H1 (cell line): ENCODE measurements at regions not wholly inside any gene's neighbourhood (a gene's known extent, or its start where the extent isn't known, plus 50 kb on each side); places are given as distances from the start of the nearest gene placed in this dataset.

Experiments
- CTCF ChIA-PET: fragments of 300-600 bp; sonication (Branson Sonifier 250); formaldehyde crosslinking; loops from one replicate; lab custom pipeline; 2021; ENCODE audit not compliant: partially characterized antibody; lab: Charles Lee
- POLR2A ChIA-PET: fragments of 300-600 bp; sonication (Branson Sonifier 250); formaldehyde crosslinking; loops from one replicate; lab custom pipeline; 2021; ENCODE audit warnings: inconsistent platforms; ENCODE audit not compliant: partially characterized antibody; lab: Charles Lee
- DNase-seq, 2 experiments: peaks; one replicate each; pipeline versions ENCODE4 v3.0.0 to v3.0.0-alpha.2; 2010 to 2022; ENCODE audit warnings: low spot score in 2 of 2, low read depth in 1 of 2, mixed read lengths in 1 of 2
- FAIRE-seq: peaks from 2 replicates; lab custom pipeline; 2011; peaks lifted over from hg19 to GRCh38; lab: Jason Lieb, UNC
- H2AFZ ChIP-seq: 2 replicates; pipeline ENCODE4 v1.8.1; 2012; ENCODE audit warnings: low read length, inconsistent platforms
- H2AK5ac ChIP-seq: 2 replicates; pipeline ENCODE4 v1.6.1; 2013; ENCODE audit warnings: low read depth, low read length
- H2BK120ac ChIP-seq: replicated peaks from 2 replicates; pipeline ENCODE3; 2013; ENCODE audit warnings: low read depth, low read length, inconsistent platforms
- H2BK12ac ChIP-seq: 2 replicates; pipeline ENCODE4 v1.6.1; 2013; ENCODE audit warnings: low read depth, low read length
- H2BK15ac ChIP-seq: 2 replicates; pipeline ENCODE4 v1.6.1; 2013; ENCODE audit warnings: low read length
- H2BK20ac ChIP-seq: 2 replicates; pipeline ENCODE4 v1.6.1; 2013; ENCODE audit warnings: low read length
- H2BK5ac ChIP-seq: 2 replicates; pipeline ENCODE4 v1.6.1; 2013; ENCODE audit warnings: low read depth, low read length
- H3K14ac ChIP-seq: 2 replicates; pipeline ENCODE4 v1.6.1; 2013; ENCODE audit warnings: inconsistent platforms; ENCODE audit not compliant: insufficient read length
- H3K18ac ChIP-seq: 2 replicates; pipeline ENCODE4 v1.6.1; 2013; ENCODE audit warnings: low read length; ENCODE audit errors: extremely low read depth
- H3K23ac ChIP-seq: 2 replicates; pipeline ENCODE4 v1.6.1; 2013; ENCODE audit warnings: inconsistent platforms; ENCODE audit not compliant: insufficient read length
- H3K23me2 ChIP-seq: 2 replicates; pipeline ENCODE4 v1.6.1; 2013; ENCODE audit warnings: low read depth, low read length
- H3K27ac ChIP-seq: 2 replicates; pipeline ENCODE4 v1.6.1; 2011; ENCODE audit warnings: low read depth, low read length, inconsistent platforms
- H3K27me3 ChIP-seq, 4 experiments: replicated peaks in 1 of 4; 1 replicate in 1 of 4; 2 replicates in 3 of 4; pipeline versions ENCODE4 v1.6.1 to v1.8.1; 2011 to 2013; ENCODE audit warnings: low read length in 3 of 4, mild to moderate bottlenecking in 3 of 4, inconsistent platforms in 2 of 4, mixed read lengths in 2 of 4, moderate library complexity in 1 of 4; ENCODE audit not compliant: control insufficient read depth in 3 of 4, insufficient read depth in 3 of 4; ENCODE audit errors: extremely low read depth in 1 of 4
- H3K36me3 ChIP-seq, 4 experiments: 2 replicates each; pipeline versions ENCODE4 v1.6.1 to v1.8.1; 2011 to 2013; ENCODE audit warnings: mild to moderate bottlenecking in 4 of 4, low read length in 3 of 4, moderate library complexity in 2 of 4, control low read depth in 1 of 4, inconsistent platforms in 1 of 4; ENCODE audit not compliant: insufficient read depth in 4 of 4, control insufficient read depth in 2 of 4
- H3K4ac ChIP-seq: replicated peaks from 2 replicates; pipeline ENCODE3; 2013; ENCODE audit warnings: low read length, low read depth, mixed read lengths, inconsistent platforms; ENCODE audit not compliant: insufficient read length
- H3K4me1 ChIP-seq, 4 experiments: replicated peaks in 1 of 4; 1 replicate in 1 of 4; 2 replicates in 3 of 4; pipeline versions ENCODE4 v1.6.1 to v1.8.1; 2011 to 2013; ENCODE audit warnings: low read length in 3 of 4, inconsistent platforms in 2 of 4, mixed read lengths in 1 of 4; ENCODE audit not compliant: insufficient read depth in 4 of 4, control insufficient read depth in 3 of 4
- H3K4me2 ChIP-seq, 2 experiments: 2 replicates each; pipeline versions ENCODE4 v1.6.1 to v1.8.1; 2011 to 2013; ENCODE audit warnings: low read depth in 2 of 2, low read length in 2 of 2, control low read depth in 1 of 2, inconsistent platforms in 1 of 2, mild to moderate bottlenecking in 1 of 2; ENCODE audit not compliant: insufficient read depth in 1 of 2
- H3K4me3 ChIP-seq, 4 experiments: fragments of 200-600, 300-600 bp in 1 of 4; sonication (generic), shearing (Covaris generic), sonication (Bioruptor Twin) in 1 of 4; 2 replicates each; pipeline versions ENCODE4 v1.5.1 to v1.8.1; 2011 to 2016; ENCODE audit warnings: low read length in 4 of 4, low read depth in 3 of 4, control low read depth in 2 of 4, inconsistent platforms in 2 of 4, mild to moderate bottlenecking in 2 of 4, mixed read lengths in 1 of 4, moderate library complexity in 1 of 4; ENCODE audit not compliant: insufficient read depth in 2 of 4; ENCODE audit errors: extremely low read depth in 1 of 4
- H3K56ac ChIP-seq: replicated peaks from 2 replicates; pipeline ENCODE3; 2013; ENCODE audit warnings: low read depth, mild to moderate bottlenecking, mixed read lengths, low read length, inconsistent platforms; ENCODE audit not compliant: insufficient read length
- H3K79me1 ChIP-seq: 2 replicates; pipeline ENCODE4 v1.6.1; 2013; ENCODE audit warnings: low read depth, low read length, control low read depth
- H3K79me2 ChIP-seq, 2 experiments: 2 replicates each; pipeline versions ENCODE4 v1.6.1 to v1.8.1; 2012 to 2013; ENCODE audit warnings: low read length in 2 of 2, mild to moderate bottlenecking in 2 of 2, inconsistent platforms in 1 of 2; ENCODE audit not compliant: insufficient read depth in 2 of 2, control insufficient read depth in 1 of 2
- H3K9ac ChIP-seq, 4 experiments: replicated peaks in 1 of 4; 1 replicate in 1 of 4; 2 replicates in 3 of 4; pipeline versions ENCODE4 v1.6.1 to v1.8.1; 2011 to 2013; ENCODE audit warnings: low read depth in 3 of 4, low read length in 3 of 4, control low read depth in 2 of 4, mild to moderate bottlenecking in 2 of 4, moderate library complexity in 2 of 4, inconsistent platforms in 1 of 4; ENCODE audit errors: extremely low read depth in 1 of 4
- H3K9me3 ChIP-seq, 2 experiments: 2 replicates each; pipeline versions ENCODE4 v1.6.1 to v1.8.1; 2012 to 2013; ENCODE audit warnings: mild to moderate bottlenecking in 2 of 2, moderate library complexity in 2 of 2, control low read depth in 1 of 2, inconsistent platforms in 1 of 2, low read depth in 1 of 2, low read length in 1 of 2, mixed read lengths in 1 of 2; ENCODE audit not compliant: insufficient read depth in 2 of 2
- H4K20me1 ChIP-seq, 2 experiments: replicated peaks in 1 of 2; 2 replicates each; pipeline versions ENCODE3 to v1.8.1; 2011 to 2013; ENCODE audit warnings: inconsistent platforms in 2 of 2, low read length in 2 of 2, mild to moderate bottlenecking in 1 of 2; ENCODE audit not compliant: insufficient read depth in 2 of 2, control insufficient read depth in 1 of 2
- H4K5ac ChIP-seq: 2 replicates; pipeline ENCODE4 v1.6.1; 2013; ENCODE audit warnings: low read length, low read depth, mixed read lengths, inconsistent platforms; ENCODE audit not compliant: insufficient read length
- H4K8ac ChIP-seq: 2 replicates; pipeline ENCODE4 v1.8.0; 2013; ENCODE audit warnings: mild to moderate bottlenecking, moderate library complexity, low read length, inconsistent platforms; ENCODE audit not compliant: insufficient read depth; ENCODE audit errors: extremely low read depth
- H4K91ac ChIP-seq: replicated peaks from 2 replicates; pipeline ENCODE3; 2013; ENCODE audit warnings: low read length, mixed read lengths, inconsistent platforms; ENCODE audit not compliant: insufficient read length
- ATF2 ChIP-seq: IDR thresholded peaks from 2 replicates; pipeline ENCODE4 v1.6.1; 2012; ENCODE audit warnings: low read length, inconsistent platforms
- EP300 ChIP-seq, 2 experiments: IDR thresholded peaks; 1 replicate in 1 of 2; 2 replicates in 1 of 2; pipeline ENCODE4 v1.6.1; 2011 to 2012; ENCODE audit warnings: low read depth in 2 of 2, low read length in 2 of 2, mild to moderate bottlenecking in 2 of 2, borderline replicate concordance in 1 of 2, inconsistent platforms in 1 of 2, moderate library complexity in 1 of 2
- HDAC6 ChIP-seq: IDR thresholded peaks from one replicate; pipeline ENCODE4 v1.7.1; 2012; ENCODE audit warnings: low read depth, mild to moderate bottlenecking, inconsistent platforms, low read length, moderate library complexity
- NANOG ChIP-seq: IDR thresholded peaks from 2 replicates; pipeline ENCODE4 v1.6.1; 2011; ENCODE audit warnings: low read length, low read depth, mild to moderate bottlenecking, inconsistent platforms; ENCODE audit not compliant: insufficient read depth, poor library complexity, severe bottlenecking
- NRF1 ChIP-seq: IDR thresholded peaks from 2 replicates; pipeline ENCODE4 v1.6.1; 2011; ENCODE audit warnings: mild to moderate bottlenecking, low read depth, low read length, improper control_type of control experiment
- POU5F1 ChIP-seq: IDR thresholded peaks from 2 replicates; pipeline ENCODE4 v1.6.1; 2011; ENCODE audit warnings: low read depth, mild to moderate bottlenecking, low read length, moderate library complexity
- RFX5 ChIP-seq: IDR thresholded peaks from 2 replicates; pipeline ENCODE4 v1.6.1; 2011; ENCODE audit warnings: low read depth, low read length, improper control_type of control experiment, borderline replicate concordance
- SIRT6 ChIP-seq: IDR thresholded peaks from one replicate; pipeline ENCODE4 v1.7.1; 2012; ENCODE audit warnings: low read length, inconsistent platforms
- SP1 ChIP-seq: IDR thresholded peaks from 2 replicates; pipeline ENCODE4 v1.6.1; 2011; ENCODE audit warnings: low read depth, low read length
- SRF ChIP-seq: IDR thresholded peaks from 2 replicates; pipeline ENCODE4 v1.6.1; 2011; ENCODE audit warnings: mild to moderate bottlenecking, low read depth, low read length, moderate library complexity
- TAF7 ChIP-seq: optimal IDR thresholded peaks from 2 replicates; pipeline ENCODE3; 2011; ENCODE audit warnings: low read depth, mild to moderate bottlenecking, inconsistent platforms, low read length, moderate library complexity, borderline replicate concordance
- YY1 ChIP-seq: IDR thresholded peaks from 2 replicates; pipeline ENCODE4 v1.6.1; 2011; ENCODE audit warnings: low read depth, mild to moderate bottlenecking, low read length
- WGBS, 2 experiments: shearing (Covaris generic) in 1 of 2; methylation state at CpG; one replicate each; pipeline versions ENCODE4 v1.1.6 to v1.1.7; 2013 to 2015; ENCODE audit warnings: low lambda C conversion rate in 2 of 2, mixed read lengths in 2 of 2, inconsistent platforms in 1 of 2, low coverage in 1 of 2, missing lambda C conversion rate in 1 of 2; ENCODE audit not compliant: insufficient replicate concordance in 2 of 2, insufficient coverage in 1 of 2, insufficient read length in 1 of 2; ENCODE audit errors: extremely low coverage in 1 of 2, missing lambda C conversion rate in 1 of 2; 5-methylcytosine and 5-hydroxymethylcytosine counted together

DNA sequence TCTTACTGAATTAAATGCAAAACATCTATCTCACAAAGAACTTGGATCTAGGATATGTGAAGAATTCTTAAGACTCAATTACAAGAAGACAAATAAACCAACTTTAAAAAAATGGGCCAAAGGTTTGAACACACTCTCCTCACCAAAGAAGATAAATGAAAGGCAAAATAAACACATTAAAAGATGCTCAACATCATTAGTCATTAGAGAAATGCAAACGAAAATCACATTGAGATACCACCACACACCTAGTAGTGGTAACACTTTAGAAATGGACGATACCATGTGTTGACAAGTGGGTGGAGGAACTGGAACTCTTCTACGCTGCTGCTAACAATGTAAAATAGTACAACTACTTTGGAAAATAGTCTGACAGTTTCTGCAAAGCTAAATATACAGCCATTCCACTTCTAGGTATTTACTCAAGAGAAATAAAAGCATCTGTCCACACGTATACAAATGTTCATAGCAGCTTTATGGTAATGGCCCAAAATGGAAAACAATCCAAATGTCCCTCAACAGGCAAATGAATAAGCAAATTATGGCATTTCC is 194.3 kb downstream of the RHOU start:
- Histone ChIP-seq H4K91ac (no peak overlapping the region), H3K79me1 (no peaks in the 10 kb centered on the region), H3K27me3 (peaks cover 0 to 2% (median 0%) of the 10 kb centered on the region in 4 experiments; a peak in 1 of 7 replicates), H4K8ac (no peak overlapping the region), H3K14ac (no peak overlapping the region), H2BK20ac (no peak overlapping the region), H3K56ac (no peak overlapping the region), H3K9me3 (peaks cover 4 to 6% of the 10 kb centered on the region in 2 experiments; a peak in 3 of 4 replicates), H2BK12ac (no peak overlapping the region), H3K36me3 (no peaks in the 10 kb centered on the region), H2AK5ac (no peak overlapping the region), H3K18ac (no peak overlapping the region), H3K4me2 (no peak overlapping the region), H2BK120ac (no peak overlapping the region), H3K79me2 (no peaks in the 10 kb centered on the region), H3K4ac (no peak overlapping the region), H2AFZ (no peak overlapping the region), H3K23ac (no peak overlapping the region), H2BK15ac (no peak overlapping the region), H4K20me1 (no peaks in the 10 kb centered on the region), H3K23me2 (no peaks in the 10 kb centered on the region; the same call in 1 of the 2 replicates), H2BK5ac (no peak overlapping the region), H3K9ac (no peak overlapping the region), H3K4me3 (no peak overlapping the region), H4K5ac (no peak overlapping the region), H3K4me1 (no peaks in the 10 kb centered on the region), H3K27ac (no peak overlapping the region)
- WGBS, 2 experiments: 93% methylated on average over 4 of the region's 4 CpGs; no CpG with 5 or more reads in 1 of the 2 experiments
- DNase-seq (no peak), FAIRE-seq (no peak)
- CTCF ChIA-PET: interaction anchor here (0.8 to 0.9 kb wide), 2 partner anchors 26 to 266 kb away, joined by 3 to 5 read pairs; no protein-coding TSS in a partner anchor
- POLR2A ChIA-PET: no interaction called here
- TF ChIP-seq SRF (no peak), POU5F1 (no peak), TAF7 (no peak), SP1 (no peak), HDAC6 (no peak), EP300 (IDR thresholded peaks at IDR 0.05; ENCODE audit: borderline replicate concordance in 1 of 2, low read depth in 2 of 2, low read length in 2 of 2) (no peak), YY1 (no peak), RFX5 (no peak), NRF1 (no peak), SIRT6 (no peak), ATF2 (no peak), NANOG (no peak)
